ENCODE measurements at regions not wholly inside any gene's neighbourhood (a gene's known extent, or its start where the extent isn't known, plus 50 kb on each side); places are given as distances from the start of the nearest gene placed in this dataset.

GRCh38 chr9:73640971-73641370 lies 489.3 kb downstream of the ANXA1 start:
- H3K9ac ChIP-seq (replicated peaks; ENCODE audit: extremely low read depth, insufficient read depth, low read length) = no peak overlapping the region
- no peaks in the 10 kb centered on the region for H4K20me1 ChIP-seq (replicated peaks; ENCODE audit: control insufficient read depth, extremely low read depth, insufficient read depth, low read length)
- ChIA-PET CTCF (no interaction called here), POLR2A (no interaction called here)
- H3K9me3 ChIP-seq (replicated peaks; ENCODE audit: control insufficient read depth, insufficient read depth, low read length) = no peaks in the 10 kb centered on the region
- DNase-seq (ENCODE audit: low read depth, low spot score) = no peak
- no peak overlapping the region for H3K4me2 ChIP-seq (ENCODE audit: insufficient read depth, low read length)
- H3K9me1 ChIP-seq (replicated peaks; ENCODE audit: control insufficient read depth, extremely low read depth, insufficient read depth, low read length) = no peaks in the 10 kb centered on the region
- no peak overlapping the region for H3K27ac ChIP-seq (ENCODE audit: insufficient read depth, low read depth, low read length)
- no peaks in the 10 kb centered on the region for H3K4me1 ChIP-seq (ENCODE audit: control insufficient read depth, extremely low read depth, insufficient read depth, low read length)
- no peak for FAIRE-seq
- TF ChIP-seq FOS (IDR thresholded peaks at IDR 0.05; ENCODE audit: borderline replicate concordance, insufficient read depth, low read length) (no peak), MAX (IDR thresholded peaks at IDR 0.05; ENCODE audit: insufficient read depth, insufficient read length) (no peak), POLR2A (IDR thresholded peaks at IDR 0.05; ENCODE audit: low read depth, low read length) (no peak), GATA2 (IDR thresholded peaks at IDR 0.05; ENCODE audit: insufficient read depth, insufficient read length, low read depth, low read length) (no peak), JUN (IDR thresholded peaks at IDR 0.05; ENCODE audit: borderline replicate concordance, insufficient read depth, insufficient read length, low read depth) (no peak), MYC (IDR thresholded peaks at IDR 0.05; ENCODE audit: low read depth, low read length) (no peak), POLR2AphosphoS5 (IDR thresholded peaks at IDR 0.05; ENCODE audit: insufficient read depth, low read depth, low read length) (no peak), EZH2 (IDR thresholded peaks at IDR 0.05; ENCODE audit: borderline replicate concordance, low read depth, low read length, severe bottlenecking) (no peak)
- TF ChIP-seq, protein P1, sequence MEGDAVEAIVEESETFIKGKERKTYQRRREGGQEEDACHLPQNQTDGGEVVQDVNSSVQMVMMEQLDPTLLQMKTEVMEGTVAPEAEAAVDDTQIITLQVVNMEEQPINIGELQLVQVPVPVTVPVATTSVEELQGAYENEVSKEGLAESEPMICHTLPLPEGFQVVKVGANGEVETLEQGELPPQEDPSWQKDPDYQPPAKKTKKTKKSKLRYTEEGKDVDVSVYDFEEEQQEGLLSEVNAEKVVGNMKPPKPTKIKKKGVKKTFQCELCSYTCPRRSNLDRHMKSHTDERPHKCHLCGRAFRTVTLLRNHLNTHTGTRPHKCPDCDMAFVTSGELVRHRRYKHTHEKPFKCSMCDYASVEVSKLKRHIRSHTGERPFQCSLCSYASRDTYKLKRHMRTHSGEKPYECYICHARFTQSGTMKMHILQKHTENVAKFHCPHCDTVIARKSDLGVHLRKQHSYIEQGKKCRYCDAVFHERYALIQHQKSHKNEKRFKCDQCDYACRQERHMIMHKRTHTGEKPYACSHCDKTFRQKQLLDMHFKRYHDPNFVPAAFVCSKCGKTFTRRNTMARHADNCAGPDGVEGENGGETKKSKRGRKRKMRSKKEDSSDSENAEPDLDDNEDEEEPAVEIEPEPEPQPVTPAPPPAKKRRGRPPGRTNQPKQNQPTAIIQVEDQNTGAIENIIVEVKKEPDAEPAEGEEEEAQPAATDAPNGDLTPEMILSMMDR (IDR thresholded peaks at IDR 0.05; ENCODE audit: extremely low read depth in 1 of 2, insufficient read depth in 1 of 2, low read depth in 1 of 2, low read length in 2 of 2) = no peak
- no peaks in the 10 kb centered on the region for H3K36me3 ChIP-seq (ENCODE audit: control insufficient read depth in 2 of 2, extremely low read depth in 1 of 2, insufficient read depth in 2 of 2, low read length in 2 of 2)
- H3K27me3 ChIP-seq (ENCODE audit: control insufficient read depth in 2 of 2, insufficient read depth in 2 of 2, low read length in 2 of 2) = no peaks in the 10 kb centered on the region
- no peak overlapping the region for H2AFZ ChIP-seq (ENCODE audit: low read depth, low read length)
- dilution Hi-C loops (cut with MboI; ENCODE audit: extremely low pct_ligation_motif_present, low sequenced_read_pairs) (no loop called here), intact Hi-C loops (cut with micrococcal nuclease) (no loop called here)
- H3K4me3 ChIP-seq (replicated peaks in 1 of 3; ENCODE audit: insufficient read depth in 1 of 3, low read depth in 1 of 3, low read length in 3 of 3) = no peak overlapping the region
- no TSS peak for BruUV-seq (replicated peaks)
- no peaks in the 10 kb centered on the region for H3K79me2 ChIP-seq (ENCODE audit: control insufficient read depth, insufficient read depth, low read length)

Data from endothelial cell of umbilical vein (primary cell).